C4-2B (cell line): ENCODE measurements at regions not wholly inside any gene's neighbourhood (a gene's known extent, or its start where the extent isn't known, plus 50 kb on each side); places are given as distances from the start of the nearest gene placed in this dataset.

ENCODE experiments used
- ZFX ChIP-seq: fragments of 450-650 bp; IDR thresholded peaks from 2 replicates; pipeline ENCODE4 v1.6.1; 2017
- TF ChIP-seq, protein P1 (sequence below): fragments of 450-650 bp; conservative IDR thresholded peaks from 2 replicates; pipeline ENCODE4 v1.5.1; 2017; ENCODE audit warnings: mild to moderate bottlenecking

DNA sequence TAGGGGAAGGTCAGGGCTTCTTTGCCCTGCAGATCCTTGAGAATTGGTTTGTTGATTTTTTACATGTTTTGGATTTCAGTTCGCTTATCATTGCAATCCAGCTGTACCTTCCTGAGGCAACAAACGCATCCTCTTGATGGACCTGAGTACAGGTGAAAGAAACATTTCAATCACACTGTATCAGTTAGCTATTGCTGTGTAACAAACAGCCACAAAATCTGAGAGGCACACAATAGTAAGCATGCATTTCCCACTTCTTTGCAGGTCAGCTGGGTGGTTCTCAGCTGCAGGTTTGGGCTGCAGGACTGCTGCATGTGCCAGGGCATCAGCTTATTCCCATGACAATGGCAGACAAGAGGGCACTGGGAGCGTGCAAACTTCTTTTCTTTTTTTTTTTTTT is 586.4 kb downstream of the MATN1 start:
- TF ChIP-seq, protein P1, sequence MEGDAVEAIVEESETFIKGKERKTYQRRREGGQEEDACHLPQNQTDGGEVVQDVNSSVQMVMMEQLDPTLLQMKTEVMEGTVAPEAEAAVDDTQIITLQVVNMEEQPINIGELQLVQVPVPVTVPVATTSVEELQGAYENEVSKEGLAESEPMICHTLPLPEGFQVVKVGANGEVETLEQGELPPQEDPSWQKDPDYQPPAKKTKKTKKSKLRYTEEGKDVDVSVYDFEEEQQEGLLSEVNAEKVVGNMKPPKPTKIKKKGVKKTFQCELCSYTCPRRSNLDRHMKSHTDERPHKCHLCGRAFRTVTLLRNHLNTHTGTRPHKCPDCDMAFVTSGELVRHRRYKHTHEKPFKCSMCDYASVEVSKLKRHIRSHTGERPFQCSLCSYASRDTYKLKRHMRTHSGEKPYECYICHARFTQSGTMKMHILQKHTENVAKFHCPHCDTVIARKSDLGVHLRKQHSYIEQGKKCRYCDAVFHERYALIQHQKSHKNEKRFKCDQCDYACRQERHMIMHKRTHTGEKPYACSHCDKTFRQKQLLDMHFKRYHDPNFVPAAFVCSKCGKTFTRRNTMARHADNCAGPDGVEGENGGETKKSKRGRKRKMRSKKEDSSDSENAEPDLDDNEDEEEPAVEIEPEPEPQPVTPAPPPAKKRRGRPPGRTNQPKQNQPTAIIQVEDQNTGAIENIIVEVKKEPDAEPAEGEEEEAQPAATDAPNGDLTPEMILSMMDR, result no peak
- TF ChIP-seq ZFX, result no peak
